ENCODE measurements at regions not wholly inside any gene's neighbourhood (a gene's known extent, or its start where the extent isn't known, plus 50 kb on each side); places are given as distances from the start of the nearest gene placed in this dataset.

GRCh38 chr6:92166666-92167065 is 1252.7 kb downstream of the EPHA7 start:
- TF ChIP-seq CTCF (IDR thresholded peaks at IDR 0.05) (no peak), POLR2A (IDR thresholded peaks at IDR 0.05) (no peak)
